GM21786 (cell line): ENCODE measurements at regions not wholly inside any gene's neighbourhood (a gene's known extent, or its start where the extent isn't known, plus 50 kb on each side); places are given as distances from the start of the nearest gene placed in this dataset.
"Not testable (repeated sequence)": the region's sequence is repeated elsewhere in the genome, so short reads cannot be mapped to it uniquely, and the experiment has no call there.

Source experiments
- ATAC-seq: cut with Tn5 transposase; IDR thresholded peaks from one replicate; pipeline ENCODE4 v1.9.1; 2021; ENCODE audit not compliant: unreplicated experiment

GRCh38 chr13:68540244-68540643 lies 1310.1 kb upstream of the PCDH9 start:
- no peak for ATAC-seq

GRCh38 chr13:68535329-68535728 lies 1305.2 kb upstream of the PCDH9 start:
- peak; percentile 80 for ATAC-seq

- not testable (repeated sequence) for ATAC-seq
These were observed 1297.0 kb upstream of the PCDH9 start for GRCh38 chr13:68527167-68527566.

GRCh38 chr13:68523838-68524424 lies 1293.8 kb upstream of the PCDH9 start:
- ATAC-seq, result no peak

GRCh38 chr13:68522184-68522583 lies 1292.0 kb upstream of the PCDH9 start:
- no peak for ATAC-seq

GRCh38 chr13:68509734-68510621 lies 1279.8 kb upstream of the PCDH9 start:
- peak; percentile 83 for ATAC-seq

- ATAC-seq, result no peak
These were observed 1276.9 kb upstream of the PCDH9 start for GRCh38 chr13:68506888-68507551.

- ATAC-seq, result no peak
These were observed 1260.5 kb upstream of the PCDH9 start for GRCh38 chr13:68490594-68490993.

- ATAC-seq, result no peak
These were observed 1251.0 kb upstream of the PCDH9 start for GRCh38 chr13:68481130-68481529.

GRCh38 chr13:68473834-68474326 lies 1243.7 kb upstream of the PCDH9 start:
- ATAC-seq, result no peak

GRCh38 chr13:68467160-68467559 lies 1237.0 kb upstream of the PCDH9 start:
- ATAC-seq, result no peak

- ATAC-seq, result peak; percentile 74
These were observed 1210.7 kb upstream of the PCDH9 start for GRCh38 chr13:68440874-68441273.

- ATAC-seq, result peak; percentile 61
These were observed 1209.7 kb upstream of the PCDH9 start for GRCh38 chr13:68439817-68440216.

GRCh38 chr13:68428292-68428691 lies 1198.2 kb upstream of the PCDH9 start:
- no peak for ATAC-seq

- no peak for ATAC-seq
These were observed 1187.7 kb upstream of the PCDH9 start for GRCh38 chr13:68417801-68418200.

GRCh38 chr13:68410007-68410406 lies 1179.9 kb upstream of the PCDH9 start:
- ATAC-seq, result no peak

GRCh38 chr13:68390987-68391386 lies 1160.9 kb upstream of the PCDH9 start:
- no peak for ATAC-seq

- no peak for ATAC-seq
These were observed 1156.7 kb upstream of the PCDH9 start for GRCh38 chr13:68386808-68387207.

- ATAC-seq, result no peak
These were observed 1150.2 kb upstream of the PCDH9 start for GRCh38 chr13:68380041-68380973.

GRCh38 chr13:68378294-68378693 lies 1148.2 kb upstream of the PCDH9 start:
- ATAC-seq, result no peak

- no peak for ATAC-seq
These were observed 1144.9 kb upstream of the PCDH9 start for GRCh38 chr13:68375004-68375403.
